Cardiac septum (tissue), 1 donor: ENCODE measurements at regions not wholly inside any gene's neighbourhood (a gene's known extent, or its start where the extent isn't known, plus 50 kb on each side); places are given as distances from the start of the nearest gene placed in this dataset.
"Not testable (repeated sequence)": the region's sequence is repeated elsewhere in the genome, so short reads cannot be mapped to it uniquely, and the experiment has no call there.

Source experiments
- DNase-seq: peaks from one replicate; pipeline ENCODE4 v3.0.0-alpha.2; 2020; ENCODE audit warnings: low spot score
- intact Hi-C: fragments of 100-400 bp; cut with DNase I; formaldehyde crosslinking; loops from one replicate; pipeline ENCODE4 v1.14.0; 2022
- donor health status: DM: no; HTN: no; CAD: no.

GRCh38 chrX:25771853-25772252 is 366.3 kb upstream of the MAGEB18 start:
- intact Hi-C loops, DNase-seq: not testable (repeated sequence)

- intact Hi-C loops = not testable (repeated sequence)
Observed at GRCh38 chrX:25797796-25798195, 340.3 kb upstream of the MAGEB18 start.

GRCh38 chrX:25805744-25806143 is 332.4 kb upstream of the MAGEB18 start:
- intact Hi-C loops = no loop called here

More at GRCh38 chrX:25797796-25798195, 340.3 kb upstream of the MAGEB18 start:
- not testable (repeated sequence) for DNase-seq

GRCh38 chrX:25807022-25807421 is 331.1 kb upstream of the MAGEB18 start:
- no peak for DNase-seq
- intact Hi-C loops = no loop called here

More at GRCh38 chrX:25805744-25806143, 332.4 kb upstream of the MAGEB18 start:
- no peak for DNase-seq

- no peak for DNase-seq
- intact Hi-C loops = no loop called here
Observed at GRCh38 chrX:25810202-25810601, 327.9 kb upstream of the MAGEB18 start.

- intact Hi-C loops = no loop called here
Observed at GRCh38 chrX:25819879-25820278, 318.3 kb upstream of the MAGEB18 start.

GRCh38 chrX:25851141-25851540 is 287.0 kb upstream of the MAGEB18 start:
- DNase-seq = no peak
- intact Hi-C loops = no loop called here

More at GRCh38 chrX:25819879-25820278, 318.3 kb upstream of the MAGEB18 start:
- no peak for DNase-seq

- intact Hi-C loops = no loop called here
Observed at GRCh38 chrX:25853002-25853479, 285.1 kb upstream of the MAGEB18 start.

GRCh38 chrX:25858273-25858880 is 279.8 kb upstream of the MAGEB18 start:
- no peak for DNase-seq
- intact Hi-C loops = no loop called here

More at GRCh38 chrX:25853002-25853479, 285.1 kb upstream of the MAGEB18 start:
- DNase-seq = no peak

GRCh38 chrX:25860322-25860721 is 277.8 kb upstream of the MAGEB18 start:
- intact Hi-C loops = no loop called here
- no peak for DNase-seq

- no peak for DNase-seq
- intact Hi-C loops = no loop called here
Observed at GRCh38 chrX:25869761-25870160, 268.4 kb upstream of the MAGEB18 start.

- intact Hi-C loops = no loop called here
- DNase-seq = no peak
Observed at GRCh38 chrX:25872786-25873185, 265.4 kb upstream of the MAGEB18 start.

GRCh38 chrX:25873196-25873595 is 264.9 kb upstream of the MAGEB18 start:
- intact Hi-C loops = no loop called here
- no peak for DNase-seq

GRCh38 chrX:25878806-25879205 is 259.3 kb upstream of the MAGEB18 start:
- no peak for DNase-seq
- intact Hi-C loops = no loop called here

GRCh38 chrX:25882503-25882902 is 255.6 kb upstream of the MAGEB18 start:
- DNase-seq, intact Hi-C loops: not testable (repeated sequence)

- intact Hi-C loops = no loop called here
- no peak for DNase-seq
Observed at GRCh38 chrX:25897758-25898157, 240.4 kb upstream of the MAGEB18 start.

- intact Hi-C loops, DNase-seq: not testable (repeated sequence)
Observed at GRCh38 chrX:25905728-25906127, 232.4 kb upstream of the MAGEB18 start.

- intact Hi-C loops = no loop called here
- no peak for DNase-seq
Observed at GRCh38 chrX:25925946-25926345, 212.2 kb upstream of the MAGEB18 start.

GRCh38 chrX:25928316-25928715 is 209.8 kb upstream of the MAGEB18 start:
- no peak for DNase-seq
- intact Hi-C loops = no loop called here

- no peak for DNase-seq
- intact Hi-C loops = no loop called here
Observed at GRCh38 chrX:25941087-25941486, 197.1 kb upstream of the MAGEB18 start.

GRCh38 chrX:25941559-25942250 is 196.4 kb upstream of the MAGEB18 start:
- intact Hi-C loops = no loop called here

More at GRCh38 chrX:25941559-25942250, 196.4 kb upstream of the MAGEB18 start:
- no peak for DNase-seq
